Fibroblast of lung (primary cell): ENCODE measurements at regions not wholly inside any gene's neighbourhood (a gene's known extent, or its start where the extent isn't known, plus 50 kb on each side); places are given as distances from the start of the nearest gene placed in this dataset.

Source experiments
- EZH2 ChIP-seq: IDR thresholded peaks from 2 replicates; pipeline ENCODE4 v1.5.1; 2012; ENCODE audit warnings: low read length, control low read depth, mild to moderate bottlenecking; ENCODE audit errors: missing control alignments
- TF ChIP-seq, protein P1 (sequence below), 2 donors: IDR thresholded peaks in 1 of 2; conservative IDR thresholded peaks in 1 of 2; 1 replicate in 1 of 2; 2 replicates in 1 of 2; pipeline ENCODE4 v1.5.1; 2011 to 2012; ENCODE audit warnings: low read length in 2 of 2, control low read depth in 1 of 2, inconsistent platforms in 1 of 2, low read depth in 1 of 2, mild to moderate bottlenecking in 1 of 2

DNA sequence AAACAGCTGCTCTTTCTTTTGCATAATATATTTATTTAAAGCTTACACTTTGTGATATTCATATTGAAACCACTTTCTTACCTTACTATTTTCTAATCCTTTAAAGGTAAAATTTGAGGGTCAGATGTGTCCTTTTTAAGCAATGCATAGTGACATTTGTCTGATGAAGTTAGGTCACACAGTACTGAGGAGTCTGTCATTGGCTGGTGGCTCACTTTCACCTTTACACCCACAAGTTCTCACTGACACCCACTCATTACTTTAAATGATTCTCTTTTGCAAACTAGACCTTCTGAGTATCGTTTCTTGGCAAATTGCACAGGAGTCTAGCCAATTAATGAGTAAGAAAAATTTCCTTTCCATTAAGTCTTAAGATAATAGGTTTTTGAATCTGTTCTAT lies 758.3 kb upstream of the ARPP21 start:
- TF ChIP-seq EZH2: no peak
- TF ChIP-seq, protein P1, sequence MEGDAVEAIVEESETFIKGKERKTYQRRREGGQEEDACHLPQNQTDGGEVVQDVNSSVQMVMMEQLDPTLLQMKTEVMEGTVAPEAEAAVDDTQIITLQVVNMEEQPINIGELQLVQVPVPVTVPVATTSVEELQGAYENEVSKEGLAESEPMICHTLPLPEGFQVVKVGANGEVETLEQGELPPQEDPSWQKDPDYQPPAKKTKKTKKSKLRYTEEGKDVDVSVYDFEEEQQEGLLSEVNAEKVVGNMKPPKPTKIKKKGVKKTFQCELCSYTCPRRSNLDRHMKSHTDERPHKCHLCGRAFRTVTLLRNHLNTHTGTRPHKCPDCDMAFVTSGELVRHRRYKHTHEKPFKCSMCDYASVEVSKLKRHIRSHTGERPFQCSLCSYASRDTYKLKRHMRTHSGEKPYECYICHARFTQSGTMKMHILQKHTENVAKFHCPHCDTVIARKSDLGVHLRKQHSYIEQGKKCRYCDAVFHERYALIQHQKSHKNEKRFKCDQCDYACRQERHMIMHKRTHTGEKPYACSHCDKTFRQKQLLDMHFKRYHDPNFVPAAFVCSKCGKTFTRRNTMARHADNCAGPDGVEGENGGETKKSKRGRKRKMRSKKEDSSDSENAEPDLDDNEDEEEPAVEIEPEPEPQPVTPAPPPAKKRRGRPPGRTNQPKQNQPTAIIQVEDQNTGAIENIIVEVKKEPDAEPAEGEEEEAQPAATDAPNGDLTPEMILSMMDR (conservative IDR thresholded peaks at IDR 0.05 in 1 of 2, IDR thresholded peaks at IDR 0.05 in 1 of 2; ENCODE audit: low read depth in 1 of 2, low read length in 2 of 2): no peak
